ENCODE measurements at regions not wholly inside any gene's neighbourhood (a gene's known extent, or its start where the extent isn't known, plus 50 kb on each side); places are given as distances from the start of the nearest gene placed in this dataset.

- H3K4me3 Mint-ChIP-seq, result no peak overlapping the region
Observed at GRCh38 chr5:57575839-57576238, 93.2 kb upstream of the ACTBL2 start.

GRCh38 chr5:57572461-57572860 lies 89.8 kb upstream of the ACTBL2 start:
- no peaks in the 10 kb centered on the region for H3K36me3 Mint-ChIP-seq
- no peaks in the 10 kb centered on the region for H4K20me1 ChIP-seq (ENCODE audit: low read depth)
- H3K4me3 Mint-ChIP-seq, result no peak overlapping the region
- H3K27ac Mint-ChIP-seq, result no peak overlapping the region
- H3K27ac ChIP-seq, result no peak overlapping the region
- no peaks in the 10 kb centered on the region for H3K36me3 ChIP-seq
- H3K4me1 Mint-ChIP-seq, result no peaks in the 10 kb centered on the region
- no peaks in the 10 kb centered on the region for H3K9me3 Mint-ChIP-seq
- H3K9me3 ChIP-seq (ENCODE audit: low read depth), result no peaks in the 10 kb centered on the region
- no peak overlapping the region for H2AFZ ChIP-seq (replicated peaks)
- H3K9ac ChIP-seq, result no peak overlapping the region
- no peak for DNase-seq (ENCODE audit: low spot score)
- peaks cover 4% of the 10 kb centered on the region for H3K27me3 Mint-ChIP-seq (ENCODE audit: insufficient read depth, low read depth)
- no peak overlapping the region for H3K4me2 ChIP-seq
- no peaks in the 10 kb centered on the region for H3F3A ChIP-seq (ENCODE audit: low read depth)
- H3K79me2 ChIP-seq (ENCODE audit: low read depth), result no peaks in the 10 kb centered on the region
- H3K4me3 ChIP-seq, result no peak overlapping the region
- H3K27me3 ChIP-seq, result no peaks in the 10 kb centered on the region
- TF ChIP-seq EZH2 (IDR thresholded peaks at IDR 0.05), result no peak
- TF ChIP-seq, protein P1, sequence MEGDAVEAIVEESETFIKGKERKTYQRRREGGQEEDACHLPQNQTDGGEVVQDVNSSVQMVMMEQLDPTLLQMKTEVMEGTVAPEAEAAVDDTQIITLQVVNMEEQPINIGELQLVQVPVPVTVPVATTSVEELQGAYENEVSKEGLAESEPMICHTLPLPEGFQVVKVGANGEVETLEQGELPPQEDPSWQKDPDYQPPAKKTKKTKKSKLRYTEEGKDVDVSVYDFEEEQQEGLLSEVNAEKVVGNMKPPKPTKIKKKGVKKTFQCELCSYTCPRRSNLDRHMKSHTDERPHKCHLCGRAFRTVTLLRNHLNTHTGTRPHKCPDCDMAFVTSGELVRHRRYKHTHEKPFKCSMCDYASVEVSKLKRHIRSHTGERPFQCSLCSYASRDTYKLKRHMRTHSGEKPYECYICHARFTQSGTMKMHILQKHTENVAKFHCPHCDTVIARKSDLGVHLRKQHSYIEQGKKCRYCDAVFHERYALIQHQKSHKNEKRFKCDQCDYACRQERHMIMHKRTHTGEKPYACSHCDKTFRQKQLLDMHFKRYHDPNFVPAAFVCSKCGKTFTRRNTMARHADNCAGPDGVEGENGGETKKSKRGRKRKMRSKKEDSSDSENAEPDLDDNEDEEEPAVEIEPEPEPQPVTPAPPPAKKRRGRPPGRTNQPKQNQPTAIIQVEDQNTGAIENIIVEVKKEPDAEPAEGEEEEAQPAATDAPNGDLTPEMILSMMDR (IDR thresholded peaks at IDR 0.05), result no peak
- no peak for TF ChIP-seq EZH2phosphoT487 (IDR thresholded peaks at IDR 0.05)
- no peaks in the 10 kb centered on the region for H3K4me1 ChIP-seq

More at GRCh38 chr5:57575839-57576238, 93.2 kb upstream of the ACTBL2 start:
- Histone ChIP-seq H3F3A (ENCODE audit: low read depth) (no peaks in the 10 kb centered on the region), H3K4me3 (no peak overlapping the region), H3K36me3 (no peaks in the 10 kb centered on the region), H3K4me1 (no peaks in the 10 kb centered on the region), H3K27ac (no peak overlapping the region), H4K20me1 (ENCODE audit: low read depth) (no peaks in the 10 kb centered on the region), H3K79me2 (ENCODE audit: low read depth) (no peaks in the 10 kb centered on the region), H3K27me3 (no peaks in the 10 kb centered on the region), H2AFZ (replicated peaks) (no peak overlapping the region), H3K9ac (no peak overlapping the region), H3K4me2 (no peak overlapping the region), H3K9me3 (ENCODE audit: low read depth) (no peaks in the 10 kb centered on the region)
- Mint-ChIP-seq H3K36me3 (no peaks in the 10 kb centered on the region), H3K27me3 (ENCODE audit: insufficient read depth, low read depth) (peaks cover 3% of the 10 kb centered on the region), H3K27ac (no peak overlapping the region), H3K9me3 (peaks cover under 1% of the 10 kb centered on the region), H3K4me1 (no peaks in the 10 kb centered on the region)
- no peak for DNase-seq (ENCODE audit: low spot score)
- TF ChIP-seq EZH2phosphoT487 (IDR thresholded peaks at IDR 0.05), result no peak
- TF ChIP-seq, protein P1 (IDR thresholded peaks at IDR 0.05), result no peak

DNA sequence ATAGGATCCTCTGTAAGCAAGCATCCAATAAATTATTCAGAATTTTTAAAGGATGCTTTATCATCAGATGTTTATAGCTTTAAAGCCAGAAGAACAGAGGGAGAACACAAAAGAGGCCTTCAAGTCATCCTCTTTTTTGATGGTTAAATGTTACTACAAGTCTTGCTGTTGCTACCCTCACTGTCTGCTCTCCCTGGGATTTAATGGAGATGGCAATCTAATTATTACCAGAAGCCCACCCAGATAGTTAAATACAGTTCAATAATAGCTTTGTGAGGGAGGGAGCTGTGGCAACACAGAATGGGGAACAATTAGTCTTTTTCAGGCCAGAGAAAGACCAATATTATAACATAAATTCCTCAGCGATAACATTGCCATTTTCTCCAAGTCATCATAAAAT lies 87.0 kb upstream of the ACTBL2 start:
- Histone ChIP-seq H3K36me3 (no peaks in the 10 kb centered on the region), H3K27me3 (no peaks in the 10 kb centered on the region), H3K4me1 (no peaks in the 10 kb centered on the region), H3K4me2 (no peak overlapping the region), H3F3A (ENCODE audit: low read depth) (no peaks in the 10 kb centered on the region), H3K4me3 (no peak overlapping the region), H3K9me3 (ENCODE audit: low read depth) (no peaks in the 10 kb centered on the region), H2AFZ (replicated peaks) (no peak overlapping the region), H3K79me2 (ENCODE audit: low read depth) (no peaks in the 10 kb centered on the region), H4K20me1 (ENCODE audit: low read depth) (no peaks in the 10 kb centered on the region), H3K27ac (no peak overlapping the region), H3K9ac (no peak overlapping the region)
- Mint-ChIP-seq H3K36me3 (no peaks in the 10 kb centered on the region), H3K9me3 (no peaks in the 10 kb centered on the region), H3K27me3 (ENCODE audit: insufficient read depth, low read depth) (peaks cover 2% of the 10 kb centered on the region), H3K4me3 (no peak overlapping the region), H3K27ac (no peak overlapping the region), H3K4me1 (peaks cover 4% of the 10 kb centered on the region)
- DNase-seq (ENCODE audit: low spot score), result no peak
- no peak for TF ChIP-seq EZH2 (IDR thresholded peaks at IDR 0.05)
- TF ChIP-seq, protein P1 (IDR thresholded peaks at IDR 0.05), result no peak
- no peak for TF ChIP-seq EZH2phosphoT487 (IDR thresholded peaks at IDR 0.05)
